Germinal center (tissue), 1 donor: ENCODE measurements at regions not wholly inside any gene's neighbourhood (a gene's known extent, or its start where the extent isn't known, plus 50 kb on each side); places are given as distances from the start of the nearest gene placed in this dataset.
"Not testable (repeated sequence)": the region's sequence is repeated elsewhere in the genome, so short reads cannot be mapped to it uniquely, and the experiment has no call there.

Experiments
- DNase-seq: peaks from one replicate; pipeline ENCODE4 v3.0.0; 2012; ENCODE audit warnings: mixed read lengths, low spot score

- DNase-seq = peak; percentile 5
Observed at GRCh38 chr6:28008053-28008452, 51.0 kb downstream of the OR2B6 start.

DNA sequence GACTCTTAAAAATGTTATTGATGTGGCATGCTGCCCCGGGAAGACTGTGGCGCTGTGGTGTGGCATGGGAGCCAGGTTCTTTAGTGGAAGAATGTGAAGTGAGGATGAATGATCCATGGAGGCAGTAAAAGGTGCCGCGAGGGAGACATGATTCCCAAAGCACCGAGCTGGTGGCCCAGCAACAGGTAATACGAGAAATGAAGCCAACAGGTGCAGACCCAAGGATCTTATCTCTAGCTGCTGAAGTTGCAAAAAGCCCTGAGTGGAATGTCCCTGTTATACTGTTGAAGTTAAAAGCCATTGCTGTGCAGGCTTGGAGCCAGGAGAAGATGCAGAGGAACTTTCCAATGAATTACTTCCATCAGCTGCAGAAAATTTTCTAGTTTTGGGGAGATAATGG lies 53.5 kb downstream of the OR2B6 start:
- no peak for DNase-seq

DNA sequence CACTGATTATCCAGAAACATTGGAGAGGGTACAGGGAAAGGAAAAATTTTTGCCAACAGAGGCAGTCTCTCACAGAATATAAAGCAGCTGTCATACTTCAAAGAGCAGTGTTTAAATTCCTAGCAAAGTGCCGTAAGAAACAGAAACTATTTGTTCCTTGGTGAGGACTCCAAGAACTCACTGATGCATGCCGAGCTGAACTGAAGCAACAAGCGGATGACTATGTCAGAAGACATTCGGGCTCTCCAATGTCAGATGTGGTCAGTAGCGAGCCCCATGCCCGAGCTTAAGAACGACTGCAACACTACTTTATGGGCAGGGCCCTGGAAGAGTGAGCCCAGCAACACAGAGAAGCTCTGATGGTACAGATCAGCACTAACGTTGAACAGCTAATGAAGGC lies 54.7 kb downstream of the OR2B6 start:
- DNase-seq = no peak

DNA sequence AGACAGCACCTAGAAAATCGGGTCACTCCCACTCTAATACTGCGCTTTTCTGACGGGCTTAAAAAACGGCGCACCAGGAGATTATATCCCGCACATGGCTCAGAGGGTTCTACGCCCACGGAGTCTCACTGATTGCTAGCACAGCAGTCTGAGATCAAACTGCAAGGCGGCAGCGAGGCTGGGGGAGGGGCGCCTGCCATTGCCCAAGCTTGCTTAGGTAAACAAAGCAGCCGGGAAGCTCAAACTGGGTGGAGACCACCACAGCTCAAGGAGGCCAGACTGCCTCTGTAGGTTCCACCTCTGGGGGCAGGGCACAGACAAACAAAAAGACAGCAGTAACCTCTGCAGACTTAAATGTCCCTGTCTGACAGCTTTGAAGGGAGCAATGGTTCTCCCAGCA lies 59.4 kb upstream of the ZNF165 start:
- not testable (repeated sequence) for DNase-seq

- not testable (repeated sequence) for DNase-seq
Observed at GRCh38 chr6:28022707-28023106, 57.7 kb upstream of the ZNF165 start.
